Thoracic aorta (tissue), 2 donors: ENCODE measurements at regions not wholly inside any gene's neighbourhood (a gene's known extent, or its start where the extent isn't known, plus 50 kb on each side); places are given as distances from the start of the nearest gene placed in this dataset.

Experiments used
- ATAC-seq: fragments of 150-250 bp; one replicate; pipeline ENCODE4 v1.8.0; 2017; ENCODE audit warnings: low read depth; ENCODE audit not compliant: insufficient number of reproducible peaks, low FRiP score
- DNase-seq: peaks from one replicate; pipeline ENCODE4 v3.0.0-alpha.2; 2020; ENCODE audit warnings: low spot score
- H3K27ac ChIP-seq, 2 donors: fragments of 200-600 bp; sonication (generic); 1 replicate in 1 of 2; 2 replicates in 1 of 2; pipeline ENCODE4 v1.5.1; 2016; ENCODE audit warnings: mild to moderate bottlenecking in 2 of 2, moderate library complexity in 2 of 2
- H3K27me3 ChIP-seq: fragments of 200-600 bp; sonication (generic); replicated peaks from 2 replicates; pipeline ENCODE4 v1.6.0; 2016; ENCODE audit warnings: mild to moderate bottlenecking; ENCODE audit not compliant: insufficient read depth
- H3K36me3 ChIP-seq: fragments of 200-600 bp; sonication (generic); one replicate; pipeline ENCODE4 v1.5.1; 2016
- H3K4me1 ChIP-seq, 2 donors: fragments of 200-600 bp; sonication (generic); 1 replicate in 1 of 2; 2 replicates in 1 of 2; pipeline versions ENCODE4 v1.5.1 to v1.6.0; 2016; ENCODE audit warnings: low read depth in 2 of 2, mild to moderate bottlenecking in 1 of 2; ENCODE audit not compliant: control insufficient read depth in 1 of 2
- H3K4me3 ChIP-seq: fragments of 200-600 bp; sonication (generic); 2 replicates; pipeline ENCODE4 v1.5.1; 2016; ENCODE audit warnings: mild to moderate bottlenecking
- H3K9me3 ChIP-seq: fragments of 200-600 bp; sonication (generic); 2 replicates; pipeline ENCODE4 v1.5.1; 2016
- TF ChIP-seq, protein P1 (sequence below): fragments of 200-600 bp; sonication (generic); IDR thresholded peaks from one replicate; pipeline ENCODE4 v1.5.1; 2019; ENCODE audit warnings: antibody characterized with exemption

- Histone ChIP-seq H3K36me3 (no peaks in the 10 kb centered on the region), H3K4me1 (peaks cover 0 to 18% of the 10 kb centered on the region in 2 donors), H3K27ac (no peak overlapping the region), H3K4me3 (no peak overlapping the region), H3K9me3 (no peaks in the 10 kb centered on the region), H3K27me3 (no peaks in the 10 kb centered on the region)
- TF ChIP-seq, protein P1, sequence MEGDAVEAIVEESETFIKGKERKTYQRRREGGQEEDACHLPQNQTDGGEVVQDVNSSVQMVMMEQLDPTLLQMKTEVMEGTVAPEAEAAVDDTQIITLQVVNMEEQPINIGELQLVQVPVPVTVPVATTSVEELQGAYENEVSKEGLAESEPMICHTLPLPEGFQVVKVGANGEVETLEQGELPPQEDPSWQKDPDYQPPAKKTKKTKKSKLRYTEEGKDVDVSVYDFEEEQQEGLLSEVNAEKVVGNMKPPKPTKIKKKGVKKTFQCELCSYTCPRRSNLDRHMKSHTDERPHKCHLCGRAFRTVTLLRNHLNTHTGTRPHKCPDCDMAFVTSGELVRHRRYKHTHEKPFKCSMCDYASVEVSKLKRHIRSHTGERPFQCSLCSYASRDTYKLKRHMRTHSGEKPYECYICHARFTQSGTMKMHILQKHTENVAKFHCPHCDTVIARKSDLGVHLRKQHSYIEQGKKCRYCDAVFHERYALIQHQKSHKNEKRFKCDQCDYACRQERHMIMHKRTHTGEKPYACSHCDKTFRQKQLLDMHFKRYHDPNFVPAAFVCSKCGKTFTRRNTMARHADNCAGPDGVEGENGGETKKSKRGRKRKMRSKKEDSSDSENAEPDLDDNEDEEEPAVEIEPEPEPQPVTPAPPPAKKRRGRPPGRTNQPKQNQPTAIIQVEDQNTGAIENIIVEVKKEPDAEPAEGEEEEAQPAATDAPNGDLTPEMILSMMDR: no peak
- no peak for DNase-seq
- ATAC-seq: no peak
Measured at GRCh38 chr15:100715571-100716455, 113.4 kb downstream of the ASB7 start.

DNA sequence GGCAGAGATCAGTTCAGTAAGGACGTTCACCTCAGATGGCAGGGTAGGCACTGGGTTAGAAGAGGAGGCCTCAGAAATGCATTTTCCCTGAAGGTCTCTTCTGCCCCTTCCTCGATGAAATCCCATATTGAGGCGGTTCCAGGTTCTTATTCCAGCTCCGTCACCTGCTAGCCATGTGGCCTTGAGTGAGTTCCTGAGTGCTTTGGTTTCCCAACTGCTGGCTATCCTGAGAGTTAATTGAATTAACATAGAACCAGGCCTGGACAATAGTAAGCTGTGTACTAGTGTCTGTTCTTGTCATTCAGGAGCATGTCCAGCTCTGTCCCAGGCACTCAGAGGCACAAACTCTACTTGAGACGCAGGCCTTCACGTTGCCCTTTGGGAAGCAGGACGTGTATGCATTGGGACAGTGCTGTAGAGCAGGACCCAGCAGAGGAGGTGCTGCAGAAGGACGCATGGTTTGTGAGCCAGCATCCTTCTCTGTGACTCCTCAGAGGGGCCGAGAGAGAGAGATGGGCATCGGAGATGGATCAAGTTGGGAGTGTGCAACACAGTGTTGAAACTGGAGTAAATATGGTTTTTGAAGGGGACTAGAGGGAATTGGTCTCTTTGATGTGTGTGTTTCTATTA is 114.2 kb downstream of the ASB7 start:
- no peaks in the 10 kb centered on the region for H3K27me3 ChIP-seq
- H3K4me1 ChIP-seq: peaks cover 3 to 18% of the 10 kb centered on the region in 2 donors
- DNase-seq: no peak
- H3K9me3 ChIP-seq: no peaks in the 10 kb centered on the region
- no peak for ATAC-seq
- no peak overlapping the region for H3K27ac ChIP-seq
- no peaks in the 10 kb centered on the region for H3K36me3 ChIP-seq
- no peak overlapping the region for H3K4me3 ChIP-seq
- TF ChIP-seq, protein P1: no peak

- Histone ChIP-seq H3K4me3 (no peak overlapping the region), H3K36me3 (no peaks in the 10 kb centered on the region), H3K9me3 (no peaks in the 10 kb centered on the region), H3K27me3 (no peaks in the 10 kb centered on the region), H3K4me1 (peaks cover 7 to 19% of the 10 kb centered on the region in 2 donors), H3K27ac (no peak overlapping the region)
- no peak for ATAC-seq
- no peak for DNase-seq
- TF ChIP-seq, protein P1: no peak
Measured at GRCh38 chr15:100717596-100717995, 115.2 kb downstream of the ASB7 start.

- Histone ChIP-seq H3K4me1 (peaks cover 7 to 25% of the 10 kb centered on the region in 2 donors), H3K27me3 (no peaks in the 10 kb centered on the region), H3K27ac (no peak overlapping the region), H3K4me3 (no peak overlapping the region), H3K36me3 (no peaks in the 10 kb centered on the region), H3K9me3 (no peaks in the 10 kb centered on the region)
- DNase-seq (no peak), ATAC-seq (no peak)
- TF ChIP-seq, protein P1: no peak
Measured at GRCh38 chr15:100718075-100718980, 115.9 kb downstream of the ASB7 start.
